PC-3 (cell line): ENCODE measurements at regions not wholly inside any gene's neighbourhood (a gene's known extent, or its start where the extent isn't known, plus 50 kb on each side); places are given as distances from the start of the nearest gene placed in this dataset.

Source experiments
- ATAC-seq: fragments of 200-7000 bp; cut with Tn5 transposase; 2 replicates; pipeline ENCODE4 v1.9.1; 2020; ENCODE audit warnings: mild to moderate bottlenecking, moderate library complexity
- BruUV-seq: library from RNA; stranded (reverse); fragments of 400-500 nt; replicated peaks from 2 replicates; lab custom pipeline; 2021; lab: Mats Ljungman, UMichigan
- CTCF ChIA-PET: fragments of 300-600 bp; sonication (Branson Sonifier 250); formaldehyde crosslinking; loops from one replicate; lab custom pipeline; 2022; ENCODE audit warnings: antibody characterized with exemption; lab: Charles Lee
- POLR2A ChIA-PET: fragments of 300-600 bp; sonication (Branson Sonifier 250); formaldehyde crosslinking; loops from one replicate; lab custom pipeline; 2022; ENCODE audit warnings: antibody characterized with exemption; ENCODE audit not compliant: unreplicated experiment; lab: Charles Lee
- DNase-seq: peaks from one replicate; pipeline ENCODE4 v3.0.0-alpha.2; 2015
- H2AFZ ChIP-seq: fragments of 300-600 bp; sonication (generic); 2 replicates; pipeline ENCODE4 v1.6.0; 2016; ENCODE audit warnings: antibody characterized with exemption, low read length
- H3F3A ChIP-seq: fragments of 300-600 bp; sonication (generic); one replicate; pipeline ENCODE4 v1.6.0; 2017; ENCODE audit warnings: antibody characterized with exemption, low read length, control low read depth, mild to moderate bottlenecking; ENCODE audit not compliant: unreplicated experiment
- H3K27ac ChIP-seq: fragments of 300-600 bp; sonication (generic); 2 replicates; pipeline ENCODE4 v1.5.1; 2016; ENCODE audit warnings: mild to moderate bottlenecking, low read length
- H3K27me3 ChIP-seq: fragments of 300-600 bp; sonication (generic); 2 replicates; pipeline ENCODE4 v1.6.1; 2016; ENCODE audit warnings: low read length, mixed read lengths
- H3K36me3 ChIP-seq: fragments of 300-600 bp; sonication (generic); 2 replicates; pipeline ENCODE4 v1.6.1; 2016; ENCODE audit warnings: low read depth, mixed run types, low read length, mixed read lengths
- H3K4me1 ChIP-seq: fragments of 300-600 bp; sonication (generic); 2 replicates; pipeline ENCODE4 v1.5.1; 2016; ENCODE audit warnings: low read length; ENCODE audit not compliant: insufficient read depth
- H3K4me2 ChIP-seq: fragments of 300-600 bp; sonication (generic); 2 replicates; pipeline ENCODE4 v1.6.0; 2016; ENCODE audit warnings: low read length
- H3K4me3 ChIP-seq: fragments of 300-600 bp; sonication (generic); 2 replicates; pipeline ENCODE4 v1.5.1; 2016; ENCODE audit warnings: mild to moderate bottlenecking, low read length, mixed read lengths
- H3K79me2 ChIP-seq: fragments of 300-600 bp; sonication (generic); 2 replicates; pipeline ENCODE4 v1.6.1; 2017; ENCODE audit warnings: low read length, mixed read lengths
- H3K9ac ChIP-seq: fragments of 300-600 bp; sonication (generic); 2 replicates; pipeline ENCODE4 v1.6.0; 2016; ENCODE audit warnings: mild to moderate bottlenecking, low read length
- H3K9me2 ChIP-seq: fragments of 300-600 bp; sonication (generic); replicated peaks from 2 replicates; pipeline ENCODE4 v1.6.1; 2016; ENCODE audit warnings: mixed run types, low read length, mixed read lengths
- H3K9me3 ChIP-seq: fragments of 300-600 bp; sonication (generic); 2 replicates; pipeline ENCODE4 v1.6.1; 2016; ENCODE audit warnings: low read length, mixed read lengths
- H4K20me1 ChIP-seq: fragments of 300-600 bp; sonication (generic); 2 replicates; pipeline ENCODE4 v1.6.1; 2016; ENCODE audit warnings: low read length, mixed read lengths
- CTCF ChIP-seq: fragments of 300-600 bp; sonication (generic); conservative IDR thresholded peaks from 2 replicates; pipeline ENCODE4 v1.5.1; 2017; ENCODE audit warnings: antibody characterized with exemption, low read depth, mild to moderate bottlenecking, low read length
- EZH2 ChIP-seq: fragments of 300-600 bp; sonication (generic); IDR thresholded peaks from one replicate; pipeline ENCODE4 v1.6.1; 2017; ENCODE audit warnings: antibody characterized with exemption, mild to moderate bottlenecking, low read length; ENCODE audit not compliant: unreplicated experiment
- EZH2phosphoT487 ChIP-seq: fragments of 300-600 bp; sonication (generic); IDR thresholded peaks from 2 replicates; pipeline ENCODE4 v1.6.1; 2018; ENCODE audit warnings: mild to moderate bottlenecking, antibody characterized with exemption, low read length, borderline replicate concordance
- intact Hi-C: fragments of 100-400 bp; cut with micrococcal nuclease; formaldehyde crosslinking; loops from 2 replicates; pipeline ENCODE4 v1.9.0; 2023

GRCh38 chr1:68570871-68571270 is 74.0 kb upstream of the DEPDC1 start:
- no peak overlapping the region for H3K27ac ChIP-seq
- no peaks in the 10 kb centered on the region for H3K9me3 ChIP-seq
- BruUV-seq: no TSS peak
- no peaks in the 10 kb centered on the region for H3K79me2 ChIP-seq
- TF ChIP-seq CTCF (peak; percentile 34; the same call in 1 of the 2 replicates), EZH2 (no peak)
- H3K9me2 ChIP-seq: no peaks in the 10 kb centered on the region
- ATAC-seq (no peak), DNase-seq (peak; percentile 4)
- no peaks in the 10 kb centered on the region for H3K36me3 ChIP-seq
- no peak overlapping the region for H3K9ac ChIP-seq
- intact Hi-C loops: no loop called here
- no peak overlapping the region for H3K4me3 ChIP-seq
- peaks cover 20% of the 10 kb centered on the region; the same call in 1 of the 2 replicates for H3K27me3 ChIP-seq
- no peak overlapping the region for H2AFZ ChIP-seq
- ChIA-PET POLR2A (no interaction called here), CTCF (no interaction called here)
- H3K4me1 ChIP-seq: no peaks in the 10 kb centered on the region
- H4K20me1 ChIP-seq: no peaks in the 10 kb centered on the region
- no peaks in the 10 kb centered on the region for H3F3A ChIP-seq
- H3K4me2 ChIP-seq: no peak overlapping the region

GRCh38 chr1:68571454-68572235 is 74.8 kb upstream of the DEPDC1 start:
- no peak overlapping the region for H3K27ac ChIP-seq
- H3K4me1 ChIP-seq: no peaks in the 10 kb centered on the region
- no peaks in the 10 kb centered on the region for H3F3A ChIP-seq
- no peaks in the 10 kb centered on the region for H3K36me3 ChIP-seq
- no peak overlapping the region for H3K4me2 ChIP-seq
- no peaks in the 10 kb centered on the region for H3K9me2 ChIP-seq
- ChIA-PET CTCF (no interaction called here), POLR2A (no interaction called here)
- DNase-seq (peak; percentile 6), ATAC-seq (no peak)
- no peak overlapping the region for H3K9ac ChIP-seq
- H2AFZ ChIP-seq: no peak overlapping the region
- no peaks in the 10 kb centered on the region for H3K79me2 ChIP-seq
- no peak overlapping the region for H3K4me3 ChIP-seq
- peaks cover 21% of the 10 kb centered on the region; the same call in 1 of the 2 replicates for H3K27me3 ChIP-seq
- BruUV-seq: no TSS peak
- no peaks in the 10 kb centered on the region for H3K9me3 ChIP-seq
- H4K20me1 ChIP-seq: no peaks in the 10 kb centered on the region
- intact Hi-C loops: no loop called here
- TF ChIP-seq CTCF (no peak), EZH2phosphoT487 (no peak)

GRCh38 chr1:68585351-68585750 is 88.5 kb upstream of the DEPDC1 start:
- Histone ChIP-seq H2AFZ (no peak overlapping the region), H3K9me3 (no peaks in the 10 kb centered on the region), H3K27ac (no peak overlapping the region), H3K36me3 (no peaks in the 10 kb centered on the region), H3F3A (no peaks in the 10 kb centered on the region), H3K4me1 (no peaks in the 10 kb centered on the region), H3K4me3 (no peak overlapping the region), H3K27me3 (peaks cover 24% of the 10 kb centered on the region), H3K9ac (no peak overlapping the region), H3K4me2 (no peak overlapping the region), H4K20me1 (no peaks in the 10 kb centered on the region), H3K79me2 (no peaks in the 10 kb centered on the region), H3K9me2 (no peaks in the 10 kb centered on the region)
- POLR2A ChIA-PET: no interaction called here
- CTCF ChIA-PET: no interaction called here
- BruUV-seq: no TSS peak
- intact Hi-C loops: no loop called here
- TF ChIP-seq CTCF: no peak
- TF ChIP-seq EZH2phosphoT487: no peak
- TF ChIP-seq EZH2: no peak
- no peak for ATAC-seq
- no peak for DNase-seq
